ENCODE measurements at regions not wholly inside any gene's neighbourhood (a gene's known extent, or its start where the extent isn't known, plus 50 kb on each side); places are given as distances from the start of the nearest gene placed in this dataset.

DNA sequence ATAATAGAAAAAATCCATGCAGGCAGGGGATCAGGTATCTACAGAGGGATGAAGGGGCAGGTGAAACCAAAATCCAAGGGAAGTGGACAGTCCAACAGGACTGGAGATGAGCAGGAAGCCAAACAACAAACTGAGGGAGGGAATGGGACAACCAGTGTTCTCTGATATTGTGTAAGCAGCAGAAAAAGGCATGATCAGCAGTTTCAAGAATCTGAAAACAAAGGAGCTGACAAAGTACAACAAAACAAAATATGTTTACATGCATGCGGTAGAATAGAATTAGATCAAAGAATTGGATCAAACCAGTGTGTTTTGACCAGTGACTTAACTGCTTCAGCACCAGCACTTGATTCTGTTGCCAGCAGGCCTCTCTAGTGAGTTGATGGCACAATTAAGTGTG lies 729.7 kb downstream of the RFPL4B start:
- Histone ChIP-seq H2AFZ (ENCODE audit: low read depth, low read length) (no peak overlapping the region), H3K9me1 (replicated peaks; ENCODE audit: control insufficient read depth, extremely low read depth, insufficient read depth, low read length) (no peaks in the 10 kb centered on the region), H3K4me3 (replicated peaks in 1 of 3; ENCODE audit: insufficient read depth in 1 of 3, low read depth in 1 of 3, low read length in 3 of 3) (no peak overlapping the region), H4K20me1 (replicated peaks; ENCODE audit: control insufficient read depth, extremely low read depth, insufficient read depth, low read length) (no peaks in the 10 kb centered on the region), H3K36me3 (ENCODE audit: control insufficient read depth in 2 of 2, extremely low read depth in 1 of 2, insufficient read depth in 2 of 2, low read length in 2 of 2) (no peaks in the 10 kb centered on the region), H3K79me2 (ENCODE audit: control insufficient read depth, insufficient read depth, low read length) (no peaks in the 10 kb centered on the region), H3K4me1 (ENCODE audit: control insufficient read depth, extremely low read depth, insufficient read depth, low read length) (no peaks in the 10 kb centered on the region), H3K9ac (replicated peaks; ENCODE audit: extremely low read depth, insufficient read depth, low read length) (no peak overlapping the region), H3K4me2 (ENCODE audit: insufficient read depth, low read length) (no peak overlapping the region), H3K27me3 (ENCODE audit: control insufficient read depth in 2 of 2, insufficient read depth in 2 of 2, low read length in 2 of 2) (no peaks in the 10 kb centered on the region), H3K27ac (ENCODE audit: insufficient read depth, low read depth, low read length) (no peak overlapping the region), H3K9me3 (replicated peaks; ENCODE audit: control insufficient read depth, insufficient read depth, low read length) (no peaks in the 10 kb centered on the region)
- TF ChIP-seq POLR2A (IDR thresholded peaks at IDR 0.05; ENCODE audit: low read depth, low read length) (no peak), MYC (IDR thresholded peaks at IDR 0.05; ENCODE audit: low read depth, low read length) (no peak)
- FAIRE-seq (no peak), DNase-seq (ENCODE audit: low read depth, low spot score) (no peak)
- ChIA-PET POLR2A (no interaction called here), CTCF (no interaction called here)
- no TSS peak for BruUV-seq (replicated peaks)
- intact Hi-C loops (cut with micrococcal nuclease), result no loop called here
- dilution Hi-C loops (cut with MboI; ENCODE audit: extremely low pct_ligation_motif_present, low sequenced_read_pairs), result no loop called here

DNA sequence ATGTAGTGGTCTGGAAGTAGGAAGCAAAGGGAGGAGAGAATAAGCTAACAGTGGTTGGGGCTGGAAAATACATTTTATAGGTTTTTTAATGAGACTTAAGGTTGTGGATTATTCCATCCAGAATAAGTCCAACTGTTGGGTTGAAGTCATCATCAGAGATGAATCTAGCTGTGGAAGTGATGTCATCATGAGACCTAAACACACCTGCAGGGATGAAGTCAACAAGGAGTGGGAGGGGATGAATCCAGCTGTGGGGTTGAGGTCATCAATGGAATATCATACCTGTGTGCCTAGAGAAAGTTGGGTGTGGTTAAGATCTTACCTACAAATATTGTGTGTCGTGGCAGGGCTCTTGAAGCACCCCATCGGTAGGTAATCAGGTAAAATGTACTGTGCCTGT lies 730.7 kb downstream of the RFPL4B start:
- Histone ChIP-seq H3K27me3 (ENCODE audit: control insufficient read depth in 2 of 2, insufficient read depth in 2 of 2, low read length in 2 of 2) (no peaks in the 10 kb centered on the region), H4K20me1 (replicated peaks; ENCODE audit: control insufficient read depth, extremely low read depth, insufficient read depth, low read length) (no peaks in the 10 kb centered on the region), H3K9me1 (replicated peaks; ENCODE audit: control insufficient read depth, extremely low read depth, insufficient read depth, low read length) (no peaks in the 10 kb centered on the region), H3K4me2 (ENCODE audit: insufficient read depth, low read length) (no peak overlapping the region), H3K9ac (replicated peaks; ENCODE audit: extremely low read depth, insufficient read depth, low read length) (no peak overlapping the region), H3K4me3 (replicated peaks in 1 of 3; ENCODE audit: insufficient read depth in 1 of 3, low read depth in 1 of 3, low read length in 3 of 3) (no peak overlapping the region), H3K4me1 (ENCODE audit: control insufficient read depth, extremely low read depth, insufficient read depth, low read length) (no peaks in the 10 kb centered on the region), H3K79me2 (ENCODE audit: control insufficient read depth, insufficient read depth, low read length) (no peaks in the 10 kb centered on the region), H3K27ac (ENCODE audit: insufficient read depth, low read depth, low read length) (no peak overlapping the region), H3K36me3 (ENCODE audit: control insufficient read depth in 2 of 2, extremely low read depth in 1 of 2, insufficient read depth in 2 of 2, low read length in 2 of 2) (no peaks in the 10 kb centered on the region), H3K9me3 (replicated peaks; ENCODE audit: control insufficient read depth, insufficient read depth, low read length) (no peaks in the 10 kb centered on the region), H2AFZ (ENCODE audit: low read depth, low read length) (no peak overlapping the region)
- BruUV-seq (replicated peaks), result no TSS peak
- DNase-seq (ENCODE audit: low read depth, low spot score) (no peak), FAIRE-seq (no peak)
- intact Hi-C loops (cut with micrococcal nuclease) (no loop called here), dilution Hi-C loops (cut with MboI; ENCODE audit: extremely low pct_ligation_motif_present, low sequenced_read_pairs) (no loop called here)
- ChIA-PET POLR2A (no interaction called here), CTCF (no interaction called here)
- no peak for TF ChIP-seq MYC (IDR thresholded peaks at IDR 0.05; ENCODE audit: low read depth, low read length)
- TF ChIP-seq GATA2 (IDR thresholded peaks at IDR 0.05; ENCODE audit: insufficient read depth, insufficient read length, low read depth, low read length), result no peak
- TF ChIP-seq, protein P1, sequence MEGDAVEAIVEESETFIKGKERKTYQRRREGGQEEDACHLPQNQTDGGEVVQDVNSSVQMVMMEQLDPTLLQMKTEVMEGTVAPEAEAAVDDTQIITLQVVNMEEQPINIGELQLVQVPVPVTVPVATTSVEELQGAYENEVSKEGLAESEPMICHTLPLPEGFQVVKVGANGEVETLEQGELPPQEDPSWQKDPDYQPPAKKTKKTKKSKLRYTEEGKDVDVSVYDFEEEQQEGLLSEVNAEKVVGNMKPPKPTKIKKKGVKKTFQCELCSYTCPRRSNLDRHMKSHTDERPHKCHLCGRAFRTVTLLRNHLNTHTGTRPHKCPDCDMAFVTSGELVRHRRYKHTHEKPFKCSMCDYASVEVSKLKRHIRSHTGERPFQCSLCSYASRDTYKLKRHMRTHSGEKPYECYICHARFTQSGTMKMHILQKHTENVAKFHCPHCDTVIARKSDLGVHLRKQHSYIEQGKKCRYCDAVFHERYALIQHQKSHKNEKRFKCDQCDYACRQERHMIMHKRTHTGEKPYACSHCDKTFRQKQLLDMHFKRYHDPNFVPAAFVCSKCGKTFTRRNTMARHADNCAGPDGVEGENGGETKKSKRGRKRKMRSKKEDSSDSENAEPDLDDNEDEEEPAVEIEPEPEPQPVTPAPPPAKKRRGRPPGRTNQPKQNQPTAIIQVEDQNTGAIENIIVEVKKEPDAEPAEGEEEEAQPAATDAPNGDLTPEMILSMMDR (IDR thresholded peaks at IDR 0.05; ENCODE audit: extremely low read depth in 1 of 2, insufficient read depth in 1 of 2, low read depth in 1 of 2, low read length in 2 of 2), result no peak
- no peak for TF ChIP-seq POLR2AphosphoS5 (IDR thresholded peaks at IDR 0.05; ENCODE audit: insufficient read depth, low read depth, low read length)

Data from endothelial cell of umbilical vein (primary cell).